ENCODE measurements at regions not wholly inside any gene's neighbourhood (a gene's known extent, or its start where the extent isn't known, plus 50 kb on each side); places are given as distances from the start of the nearest gene placed in this dataset.

DNA sequence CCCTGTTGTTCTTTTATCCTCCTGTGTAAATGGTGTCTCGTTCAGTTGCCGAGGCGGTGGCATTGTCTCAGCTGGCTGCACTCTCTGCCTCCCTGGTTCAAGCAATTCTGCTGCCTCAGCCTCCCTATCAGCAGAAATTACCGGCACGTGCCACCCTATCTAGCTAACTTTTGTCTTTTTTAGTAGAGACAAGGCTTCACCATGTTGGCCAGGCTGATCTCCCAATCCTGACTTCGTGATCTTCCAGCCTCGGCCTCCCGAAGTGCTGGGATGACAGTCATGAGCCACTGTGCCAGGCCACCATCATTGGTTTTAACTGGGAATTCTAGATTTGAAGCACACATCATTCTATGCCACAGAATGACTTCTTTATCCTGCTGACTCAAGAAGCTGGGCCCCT lies 175.3 kb upstream of the ALG10B start:
- no peak for DNase-seq

DNA sequence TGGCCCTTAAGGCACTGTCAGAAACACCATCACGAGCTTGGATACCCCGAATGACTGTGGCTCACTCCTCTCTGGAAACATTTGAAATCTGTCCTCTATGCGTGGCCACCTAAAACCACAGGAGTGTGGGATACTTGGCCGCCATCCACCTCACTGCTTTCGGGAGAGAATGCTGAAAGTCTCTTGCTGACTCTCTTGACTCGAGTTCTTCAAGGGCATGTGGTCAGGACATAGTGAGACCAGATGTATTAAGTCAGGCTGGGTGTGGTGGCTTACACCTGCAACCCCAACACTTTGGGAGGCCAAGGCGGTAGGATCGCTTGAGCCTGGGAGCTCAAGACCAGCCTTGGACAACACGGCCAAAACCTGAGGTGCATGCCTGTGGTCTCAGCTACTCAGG lies 174.7 kb upstream of the ALG10B start:
- no peak for DNase-seq

GRCh38 chr12:38142974-38143373 lies 173.6 kb upstream of the ALG10B start:
- DNase-seq = no peak

GRCh38 chr12:38144049-38144448 lies 172.5 kb upstream of the ALG10B start:
- DNase-seq = no peak

DNA sequence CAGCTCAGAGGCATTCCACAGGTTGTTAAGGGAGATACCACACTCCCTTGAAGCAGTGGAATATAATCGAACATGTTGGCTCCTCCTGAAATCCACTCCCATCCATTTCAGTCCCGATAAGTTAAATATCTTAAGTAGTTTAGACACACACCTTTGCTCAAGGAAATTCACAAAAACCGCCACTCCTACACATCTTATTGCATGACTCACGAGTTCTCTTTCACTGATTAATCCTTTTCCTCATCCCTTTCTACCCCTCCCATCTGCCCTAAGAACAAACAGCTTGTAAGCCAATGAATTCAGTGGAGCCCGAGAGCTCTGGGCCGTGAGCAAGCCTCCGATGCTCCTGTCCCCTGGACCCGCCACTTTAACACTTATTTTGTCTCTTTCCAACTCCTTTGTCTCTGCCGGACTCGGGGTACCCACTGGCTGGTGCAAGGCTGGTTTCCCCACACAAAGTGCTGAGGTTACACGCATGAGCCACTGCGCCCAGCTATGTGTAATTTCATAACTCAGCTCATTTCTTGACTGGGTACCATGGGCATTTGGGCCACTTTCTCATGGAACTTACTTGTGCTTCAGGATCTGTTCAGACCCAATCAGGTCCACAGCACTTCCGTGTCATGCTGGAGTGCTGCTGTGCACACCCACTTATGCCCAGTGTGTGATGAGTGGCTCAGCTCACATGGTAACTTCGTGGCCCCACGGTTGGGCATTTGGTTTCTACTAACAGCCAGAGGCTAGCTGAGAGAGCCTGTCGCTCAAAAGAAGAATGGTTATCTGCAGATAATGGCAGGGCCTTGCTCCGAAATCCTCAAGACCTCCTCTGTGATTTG lies 171.8 kb upstream of the ALG10B start:
- DNase-seq = no peak

DNA sequence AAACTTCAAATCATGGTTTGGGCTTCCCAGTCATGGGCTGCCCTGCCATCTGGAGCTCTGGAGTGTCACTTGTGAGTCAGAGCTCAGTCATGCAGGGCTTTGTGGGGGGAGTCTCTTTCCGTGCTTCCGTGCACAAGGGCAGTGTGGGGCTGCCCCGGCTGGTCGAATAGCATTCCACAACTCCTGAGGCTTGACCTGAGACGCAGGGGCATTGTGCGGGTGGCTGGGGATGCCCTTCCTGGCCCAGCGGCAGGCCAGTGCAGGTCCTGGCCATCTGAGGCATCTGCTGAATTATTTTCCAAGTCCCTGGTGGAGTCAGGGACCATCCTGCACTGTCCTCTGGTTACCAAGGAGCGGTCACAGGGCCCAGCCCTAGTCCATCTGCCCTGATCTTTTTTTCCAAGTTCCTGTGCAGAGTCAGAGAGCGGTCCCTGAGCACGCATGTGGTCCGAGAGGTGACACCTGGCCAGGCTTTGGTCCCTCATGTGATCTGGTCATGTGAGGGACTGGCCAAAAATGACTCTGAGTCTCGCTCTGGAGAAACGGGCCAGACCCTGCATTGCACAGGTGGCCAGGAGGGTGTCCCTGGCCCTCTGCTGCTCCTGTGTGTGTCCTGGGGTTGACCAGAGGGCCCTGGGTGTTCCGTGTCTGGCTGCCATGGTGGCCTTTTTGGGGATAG lies 167.0 kb upstream of the ALG10B start:
- DNase-seq = no peak

DNA sequence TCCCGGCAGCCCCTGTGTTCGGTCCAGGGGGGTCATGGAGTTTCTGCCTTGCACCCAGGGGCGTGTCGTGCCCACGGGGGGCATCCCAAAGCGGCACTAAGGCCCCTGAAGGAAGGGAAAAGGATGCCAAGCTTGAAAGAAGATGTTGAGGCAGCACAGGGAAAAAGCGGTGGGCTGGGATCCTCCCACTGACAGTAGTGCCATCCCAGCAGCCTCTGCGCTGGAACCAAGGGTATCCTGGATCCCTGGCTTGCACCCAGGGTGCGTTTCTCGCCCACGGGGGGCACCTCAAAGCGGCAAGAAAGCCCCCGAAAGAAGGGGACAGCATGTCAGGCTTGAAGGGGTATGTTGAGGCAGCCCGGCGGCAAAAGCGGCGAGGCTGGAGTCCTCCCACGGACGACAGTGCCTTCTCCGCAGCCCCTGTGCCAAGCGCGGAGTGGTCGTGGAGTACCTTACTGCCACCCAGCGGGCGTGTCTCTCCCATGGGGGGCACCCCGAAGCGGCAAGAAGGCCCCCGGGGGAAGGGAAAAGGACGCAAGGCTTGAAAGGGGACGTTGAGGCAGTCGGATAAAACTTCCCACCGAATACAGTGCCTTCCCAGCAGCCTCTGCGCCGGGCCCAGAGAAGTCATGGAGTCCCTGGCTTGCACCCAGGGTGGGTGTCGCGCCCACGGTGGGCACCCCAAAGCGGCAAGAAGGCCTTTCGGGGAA lies 164.4 kb upstream of the ALG10B start:
- no peak for DNase-seq

DNA sequence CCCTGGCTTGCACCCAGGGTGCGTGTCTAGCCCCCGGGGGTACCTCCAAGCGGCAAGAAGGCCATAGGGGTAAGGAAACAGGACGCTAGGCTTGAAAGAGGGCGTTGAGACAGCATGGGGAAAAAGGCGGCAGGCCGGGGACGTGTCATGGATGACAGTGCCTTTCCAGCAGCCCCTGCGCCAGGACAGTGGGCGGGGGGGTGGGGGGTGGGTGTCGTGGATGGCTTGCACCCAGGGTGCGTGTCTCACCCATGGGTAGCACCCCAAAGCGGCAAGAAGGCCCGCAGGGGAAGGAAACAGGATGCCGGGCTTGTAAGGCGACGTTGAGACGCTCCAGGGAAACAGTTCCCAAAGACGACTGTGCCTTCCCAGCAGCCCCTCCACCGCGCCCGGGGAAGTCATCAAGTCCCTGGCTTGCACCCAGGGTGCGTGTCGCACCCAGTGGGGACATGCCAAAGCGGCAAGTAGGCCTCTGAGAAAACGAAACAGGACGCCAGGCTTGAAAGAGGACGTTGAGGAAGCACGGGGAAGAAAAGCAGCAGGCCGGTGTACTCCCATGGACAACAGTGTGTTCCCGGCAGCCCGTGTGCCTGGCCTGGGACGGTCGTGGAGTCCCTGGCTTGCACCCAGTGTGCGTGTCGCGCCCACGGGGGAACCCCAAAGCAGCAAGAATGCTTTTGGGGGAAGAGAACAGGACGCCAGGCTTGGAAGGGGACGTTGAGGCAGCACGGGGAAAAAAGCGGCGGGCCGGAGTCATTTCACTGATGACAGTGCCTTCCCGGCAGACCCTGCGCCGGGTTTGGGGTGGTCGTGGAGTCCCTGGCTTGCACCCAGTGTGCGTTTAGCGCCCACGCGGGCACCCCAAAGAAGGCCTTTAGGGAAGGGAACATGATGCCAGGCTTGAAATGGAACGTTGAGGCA lies 163.5 kb upstream of the ALG10B start:
- DNase-seq = no peak

GRCh38 chr12:38153737-38154061 lies 162.9 kb upstream of the ALG10B start:
- DNase-seq = no peak

- no peak for DNase-seq
These were observed 162.2 kb upstream of the ALG10B start for GRCh38 chr12:38154096-38155019.

GRCh38 chr12:38155020-38155395 lies 161.6 kb upstream of the ALG10B start:
- DNase-seq = no peak

GRCh38 chr12:38155526-38156496 lies 160.8 kb upstream of the ALG10B start:
- no peak for DNase-seq

- no peak for DNase-seq
These were observed 159.9 kb upstream of the ALG10B start for GRCh38 chr12:38156497-38157245.

- no peak for DNase-seq
These were observed 159.2 kb upstream of the ALG10B start for GRCh38 chr12:38157274-38157932.

DNA sequence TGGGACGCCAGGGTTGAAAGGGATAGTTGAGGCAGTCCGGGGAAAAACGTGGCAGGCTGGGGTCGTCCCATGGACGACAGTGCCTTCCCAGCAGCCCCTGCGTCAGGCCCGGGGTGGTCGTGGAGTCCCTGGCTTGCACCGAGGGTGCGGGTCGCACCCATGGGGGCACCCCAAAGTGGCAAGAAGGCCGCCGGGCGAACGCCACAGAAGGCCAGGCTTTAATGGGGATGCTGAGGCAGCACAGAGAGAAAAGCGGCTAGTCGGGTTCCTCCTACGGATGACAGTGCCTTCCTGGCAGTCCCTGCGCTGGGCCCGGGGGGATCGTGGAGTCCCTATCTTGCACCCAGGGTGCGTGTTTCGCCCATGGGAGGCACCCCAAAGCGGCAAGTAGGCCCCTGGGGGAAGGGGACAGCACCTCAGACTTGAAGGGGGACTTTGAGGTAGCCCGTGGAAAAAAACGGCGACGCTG lies 158.6 kb upstream of the ALG10B start:
- DNase-seq = no peak

DNA sequence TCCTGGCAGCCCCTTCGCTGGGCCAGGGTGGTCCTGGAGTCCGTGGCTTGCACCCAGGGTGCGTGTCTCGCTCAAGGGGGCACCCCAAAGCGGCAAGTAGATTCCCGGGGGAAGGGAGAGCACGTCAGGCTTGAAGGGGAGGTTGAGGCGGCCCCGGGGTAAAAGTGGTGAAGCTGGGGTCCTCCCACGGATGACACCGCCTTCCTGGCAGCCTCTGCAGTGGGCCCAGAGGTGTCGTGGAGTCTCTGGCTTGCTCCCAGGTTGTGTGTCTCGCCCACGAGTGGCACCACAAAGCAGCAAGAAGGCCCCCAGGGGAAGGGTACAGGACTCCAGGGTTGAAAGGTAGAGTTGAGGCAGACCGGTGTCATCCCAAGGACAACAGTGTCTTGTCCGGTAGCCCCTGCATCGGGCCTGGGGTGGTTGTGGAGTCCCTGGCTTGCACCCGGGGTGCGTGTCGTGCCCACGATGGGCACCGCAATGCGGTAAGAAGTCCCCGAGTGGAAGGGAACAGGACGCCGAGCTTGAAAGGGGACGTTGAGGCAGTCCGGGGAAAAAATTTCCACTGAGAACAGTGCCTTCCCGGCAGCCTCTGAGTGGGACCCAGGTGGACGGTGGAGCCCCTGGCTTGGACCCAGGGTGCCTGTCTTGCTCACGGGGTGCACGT lies 158.0 kb upstream of the ALG10B start:
- DNase-seq = no peak

- no peak for DNase-seq
These were observed 157.5 kb upstream of the ALG10B start for GRCh38 chr12:38159092-38159551.

- DNase-seq = no peak
These were observed 156.8 kb upstream of the ALG10B start for GRCh38 chr12:38159591-38160317.

All from activated naive CD4-positive, alpha-beta T cell (primary cell).